A673 (cell line): ENCODE measurements at regions not wholly inside any gene's neighbourhood (a gene's known extent, or its start where the extent isn't known, plus 50 kb on each side); places are given as distances from the start of the nearest gene placed in this dataset.

Source experiments
- EZH2 ChIP-seq: fragments of 200-600 bp; sonication (generic); IDR thresholded peaks from 2 replicates; pipeline ENCODE4 v1.6.1; 2017; ENCODE audit warnings: borderline replicate concordance, low read depth, mild to moderate bottlenecking, mixed read lengths, antibody characterized with exemption, low read length; ENCODE audit not compliant: poor library complexity, severe bottlenecking
- TF ChIP-seq, protein P1 (sequence below): fragments of 300-800, 200-600 bp; sonication (generic); conservative IDR thresholded peaks from 2 replicates; pipeline ENCODE4 v1.5.1; 2017; ENCODE audit warnings: low read depth, mild to moderate bottlenecking, antibody characterized with exemption, low read length, moderate library complexity, mixed read lengths

DNA sequence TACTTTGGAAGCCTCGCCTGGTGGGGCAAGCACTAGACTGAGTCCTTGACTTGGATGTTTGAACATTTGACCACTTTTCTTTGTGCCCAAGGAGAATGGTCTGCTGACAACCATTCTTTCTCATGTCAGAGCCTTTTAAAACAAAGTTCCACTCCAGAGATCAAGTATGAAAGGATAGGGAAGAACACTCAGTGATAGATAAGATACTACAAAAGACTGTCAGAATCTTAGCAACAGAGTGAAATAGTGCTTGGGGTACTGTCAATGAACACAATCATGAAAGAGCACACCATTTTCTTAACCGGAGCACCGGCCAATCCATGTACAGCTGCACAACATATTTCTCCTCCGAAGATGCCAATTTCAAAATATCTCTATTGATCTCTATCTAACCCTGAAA is 82.8 kb upstream of the ADO start:
- TF ChIP-seq, protein P1, sequence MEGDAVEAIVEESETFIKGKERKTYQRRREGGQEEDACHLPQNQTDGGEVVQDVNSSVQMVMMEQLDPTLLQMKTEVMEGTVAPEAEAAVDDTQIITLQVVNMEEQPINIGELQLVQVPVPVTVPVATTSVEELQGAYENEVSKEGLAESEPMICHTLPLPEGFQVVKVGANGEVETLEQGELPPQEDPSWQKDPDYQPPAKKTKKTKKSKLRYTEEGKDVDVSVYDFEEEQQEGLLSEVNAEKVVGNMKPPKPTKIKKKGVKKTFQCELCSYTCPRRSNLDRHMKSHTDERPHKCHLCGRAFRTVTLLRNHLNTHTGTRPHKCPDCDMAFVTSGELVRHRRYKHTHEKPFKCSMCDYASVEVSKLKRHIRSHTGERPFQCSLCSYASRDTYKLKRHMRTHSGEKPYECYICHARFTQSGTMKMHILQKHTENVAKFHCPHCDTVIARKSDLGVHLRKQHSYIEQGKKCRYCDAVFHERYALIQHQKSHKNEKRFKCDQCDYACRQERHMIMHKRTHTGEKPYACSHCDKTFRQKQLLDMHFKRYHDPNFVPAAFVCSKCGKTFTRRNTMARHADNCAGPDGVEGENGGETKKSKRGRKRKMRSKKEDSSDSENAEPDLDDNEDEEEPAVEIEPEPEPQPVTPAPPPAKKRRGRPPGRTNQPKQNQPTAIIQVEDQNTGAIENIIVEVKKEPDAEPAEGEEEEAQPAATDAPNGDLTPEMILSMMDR = no peak
- TF ChIP-seq EZH2 = no peak
